Keratinocyte (primary cell): ENCODE measurements at regions not wholly inside any gene's neighbourhood (a gene's known extent, or its start where the extent isn't known, plus 50 kb on each side); places are given as distances from the start of the nearest gene placed in this dataset.

Source experiments
- DNase-seq: peaks from one replicate; pipeline ENCODE4 v3.0.0-alpha.2; 2011; ENCODE audit warnings: low read depth, missing footprints, low spot score
- FAIRE-seq: peaks from 2 replicates; lab custom pipeline; 2011; peaks lifted over from hg19 to GRCh38; lab: Jason Lieb, UNC
- H2AFZ ChIP-seq: 2 replicates; pipeline ENCODE4 v1.6.0; 2012; ENCODE audit warnings: low read length, control low read depth, inconsistent platforms; ENCODE audit not compliant: control insufficient read depth
- H3K27ac ChIP-seq: 2 replicates; pipeline ENCODE4 v1.5.1; 2011; ENCODE audit warnings: low read length; ENCODE audit not compliant: control insufficient read depth, insufficient read depth
- H3K27me3 ChIP-seq: 3 replicates; pipeline ENCODE4 v1.6.0; 2011; ENCODE audit warnings: low read length; ENCODE audit not compliant: control insufficient read depth, insufficient read depth; ENCODE audit errors: extremely low read depth
- H3K36me3 ChIP-seq, 2 experiments: 2 replicates in 1 of 2; 3 replicates in 1 of 2; pipeline ENCODE4 v1.5.1; 2011; ENCODE audit warnings: low read length in 2 of 2, mild to moderate bottlenecking in 1 of 2; ENCODE audit not compliant: control insufficient read depth in 2 of 2, insufficient read depth in 2 of 2; ENCODE audit errors: extremely low read depth in 1 of 2
- H3K4me1 ChIP-seq: 3 replicates; pipeline ENCODE4 v1.5.1; 2011; ENCODE audit warnings: low read length; ENCODE audit not compliant: control insufficient read depth, insufficient read depth; ENCODE audit errors: extremely low read depth
- H3K4me2 ChIP-seq: 3 replicates; pipeline ENCODE4 v1.6.0; 2011; ENCODE audit warnings: low read depth, low read length; ENCODE audit not compliant: control insufficient read depth, insufficient read depth; ENCODE audit errors: extremely low read depth
- H3K4me3 ChIP-seq, 3 experiments: fragments of 200-600 bp in 1 of 3; sonication (generic) in 1 of 3; 2 replicates in 2 of 3; 3 replicates in 1 of 3; pipeline ENCODE4 v1.5.1; 2011 to 2016; ENCODE audit warnings: low read length in 3 of 3, mild to moderate bottlenecking in 3 of 3, control low read depth in 2 of 3, inconsistent platforms in 1 of 3, low read depth in 1 of 3, mixed read lengths in 1 of 3, mixed run types in 1 of 3, moderate library complexity in 1 of 3; ENCODE audit not compliant: control insufficient read depth in 2 of 3, insufficient read depth in 2 of 3; ENCODE audit errors: extremely low read depth in 1 of 3
- H3K79me2 ChIP-seq: 2 replicates; pipeline ENCODE4 v1.6.0; 2012; ENCODE audit warnings: low read length; ENCODE audit not compliant: control insufficient read depth, insufficient read depth
- H3K9ac ChIP-seq: 3 replicates; pipeline ENCODE4 v1.6.0; 2011; ENCODE audit warnings: low read length; ENCODE audit not compliant: control insufficient read depth, insufficient read depth; ENCODE audit errors: extremely low read depth
- H3K9me1 ChIP-seq: 3 replicates; pipeline ENCODE4 v1.6.0; 2011; ENCODE audit warnings: low read length; ENCODE audit not compliant: control insufficient read depth, insufficient read depth; ENCODE audit errors: extremely low read depth
- H3K9me3 ChIP-seq: 2 replicates; pipeline ENCODE4 v1.5.1; 2012; ENCODE audit warnings: low read depth, low read length; ENCODE audit not compliant: control insufficient read depth
- H4K20me1 ChIP-seq: 3 replicates; pipeline ENCODE4 v1.6.0; 2011; ENCODE audit warnings: low read length; ENCODE audit not compliant: control insufficient read depth, insufficient read depth; ENCODE audit errors: extremely low read depth
- EZH2 ChIP-seq: IDR thresholded peaks from one replicate; pipeline ENCODE4 v1.6.1; 2012; ENCODE audit warnings: inconsistent platforms, mild to moderate bottlenecking, low read length, moderate library complexity
- dilution Hi-C: fragments of 300-500 bp; cut with MboI; formaldehyde crosslinking; loops from one replicate; pipeline ENCODE4 v1.7.0; 2020; ENCODE audit warnings: low sequenced_read_pairs; ENCODE audit not compliant: extremely low pct_ligation_motif_present
- TF ChIP-seq, protein P1 (sequence below), 3 experiments: IDR thresholded peaks in 1 of 3; conservative IDR thresholded peaks in 1 of 3; optimal IDR thresholded peaks in 1 of 3; 2 replicates in 2 of 3; 3 replicates in 1 of 3; pipeline versions ENCODE3 to v1.5.1; 2011; ENCODE audit warnings: low read length in 3 of 3, mild to moderate bottlenecking in 3 of 3, moderate library complexity in 2 of 3, control low read depth in 1 of 3, inconsistent platforms in 1 of 3; ENCODE audit not compliant: insufficient read depth in 2 of 3; ENCODE audit errors: extremely low read depth in 1 of 3

GRCh38 chr16:17578981-17579874 is 108.5 kb upstream of the XYLT1 start:
- no peak overlapping the region for H3K9ac ChIP-seq
- TF ChIP-seq, protein P1, sequence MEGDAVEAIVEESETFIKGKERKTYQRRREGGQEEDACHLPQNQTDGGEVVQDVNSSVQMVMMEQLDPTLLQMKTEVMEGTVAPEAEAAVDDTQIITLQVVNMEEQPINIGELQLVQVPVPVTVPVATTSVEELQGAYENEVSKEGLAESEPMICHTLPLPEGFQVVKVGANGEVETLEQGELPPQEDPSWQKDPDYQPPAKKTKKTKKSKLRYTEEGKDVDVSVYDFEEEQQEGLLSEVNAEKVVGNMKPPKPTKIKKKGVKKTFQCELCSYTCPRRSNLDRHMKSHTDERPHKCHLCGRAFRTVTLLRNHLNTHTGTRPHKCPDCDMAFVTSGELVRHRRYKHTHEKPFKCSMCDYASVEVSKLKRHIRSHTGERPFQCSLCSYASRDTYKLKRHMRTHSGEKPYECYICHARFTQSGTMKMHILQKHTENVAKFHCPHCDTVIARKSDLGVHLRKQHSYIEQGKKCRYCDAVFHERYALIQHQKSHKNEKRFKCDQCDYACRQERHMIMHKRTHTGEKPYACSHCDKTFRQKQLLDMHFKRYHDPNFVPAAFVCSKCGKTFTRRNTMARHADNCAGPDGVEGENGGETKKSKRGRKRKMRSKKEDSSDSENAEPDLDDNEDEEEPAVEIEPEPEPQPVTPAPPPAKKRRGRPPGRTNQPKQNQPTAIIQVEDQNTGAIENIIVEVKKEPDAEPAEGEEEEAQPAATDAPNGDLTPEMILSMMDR (optimal IDR thresholded peaks at IDR 0.05 in 1 of 3, IDR thresholded peaks at IDR 0.05 in 1 of 3, conservative IDR thresholded peaks at IDR 0.05 in 1 of 3; ENCODE audit: extremely low read depth in 1 of 3, insufficient read depth in 2 of 3, low read length in 3 of 3) = peak; percentile 89 to 96 (median 89)
- no peak for TF ChIP-seq EZH2
- H3K9me1 ChIP-seq = no peaks in the 10 kb centered on the region
- H3K4me1 ChIP-seq = peaks cover 9% of the 10 kb centered on the region
- DNase-seq (no peak), FAIRE-seq (peak; percentile 95)
- H3K9me3 ChIP-seq = no peaks in the 10 kb centered on the region
- H2AFZ ChIP-seq = peak overlapping the region; percentile 79
- no peak overlapping the region for H3K27ac ChIP-seq
- H3K4me3 ChIP-seq = no peak overlapping the region
- H3K36me3 ChIP-seq = no peaks in the 10 kb centered on the region
- no peaks in the 10 kb centered on the region for H3K79me2 ChIP-seq
- no peaks in the 10 kb centered on the region for H4K20me1 ChIP-seq
- peak overlapping the region; percentile 34 for H3K4me2 ChIP-seq
- no peaks in the 10 kb centered on the region for H3K27me3 ChIP-seq
- dilution Hi-C loops = no loop called here

DNA sequence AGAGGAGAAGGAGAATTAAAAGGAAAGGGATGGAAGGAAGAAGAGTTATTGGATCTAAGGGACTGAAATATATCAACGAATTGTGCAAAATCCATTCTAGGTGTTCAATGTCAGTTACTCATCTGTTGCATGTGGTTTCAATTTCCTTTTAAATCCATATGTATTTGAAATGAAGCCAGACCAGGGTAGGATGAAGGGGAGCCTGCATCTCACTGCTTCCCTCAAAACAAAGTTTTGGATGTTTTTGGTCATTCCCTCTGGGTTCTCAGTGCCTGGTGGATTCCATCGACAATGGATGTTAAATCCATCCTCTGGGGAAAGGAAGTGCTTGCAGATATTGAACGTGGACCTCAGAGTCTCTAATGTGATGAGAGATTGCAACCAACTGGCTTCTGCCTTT is 103.5 kb upstream of the XYLT1 start:
- Histone ChIP-seq H3K79me2 (no peaks in the 10 kb centered on the region), H3K9me3 (no peaks in the 10 kb centered on the region), H2AFZ (no peak overlapping the region), H3K4me2 (no peak overlapping the region), H3K27ac (no peak overlapping the region), H3K9ac (no peak overlapping the region), H3K27me3 (no peaks in the 10 kb centered on the region), H4K20me1 (no peaks in the 10 kb centered on the region), H3K4me3 (no peak overlapping the region), H3K4me1 (peaks cover 25% of the 10 kb centered on the region), H3K9me1 (no peaks in the 10 kb centered on the region), H3K36me3 (no peaks in the 10 kb centered on the region)
- TF ChIP-seq, protein P1 (optimal IDR thresholded peaks at IDR 0.05 in 1 of 3, IDR thresholded peaks at IDR 0.05 in 1 of 3, conservative IDR thresholded peaks at IDR 0.05 in 1 of 3; ENCODE audit: extremely low read depth in 1 of 3, insufficient read depth in 2 of 3, low read length in 3 of 3) = no peak
- TF ChIP-seq EZH2 = no peak
- FAIRE-seq (no peak), DNase-seq (no peak)
- dilution Hi-C loops = no loop called here
